ENCODE measurements at regions not wholly inside any gene's neighbourhood (a gene's known extent, or its start where the extent isn't known, plus 50 kb on each side); places are given as distances from the start of the nearest gene placed in this dataset.
A peak's percentile ranks its signal among the peaks of the same experiment; 100 is the strongest.
"Not testable (repeated sequence)": the region's sequence is repeated elsewhere in the genome, so short reads cannot be mapped to it uniquely, and the experiment has no call there.

DNA sequence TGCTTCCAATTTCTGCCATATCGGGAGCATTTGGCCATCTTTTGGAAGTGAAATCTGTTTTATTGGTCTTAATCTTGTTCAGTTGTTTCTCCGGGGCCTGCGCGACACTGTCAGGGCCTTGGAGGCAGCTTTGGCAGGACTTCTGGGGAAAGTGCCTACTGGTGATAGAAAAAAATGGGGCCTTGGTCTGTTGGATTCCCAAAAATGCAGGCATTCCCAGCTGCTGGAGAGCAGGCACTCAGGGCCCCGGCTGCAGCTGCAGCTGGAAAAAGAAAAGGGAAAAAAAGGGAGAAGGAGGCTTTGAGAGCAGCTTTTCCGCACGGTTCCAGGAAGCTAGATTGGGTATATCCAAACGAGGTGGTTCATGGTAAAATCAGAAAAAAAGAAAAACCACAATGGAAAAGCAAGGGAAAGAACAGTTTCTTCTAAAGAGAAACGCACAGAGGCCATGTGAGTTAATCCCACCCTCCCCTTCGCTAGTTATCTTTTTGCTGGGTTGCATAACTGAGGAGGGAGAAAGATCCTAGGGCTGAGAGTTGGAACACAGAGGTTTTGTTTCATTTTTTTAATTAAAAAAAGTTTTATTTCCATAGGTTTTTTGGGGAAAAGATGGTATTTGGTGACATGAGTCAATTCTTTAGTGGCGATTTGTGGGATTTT, 134.7 kb upstream of the RFLNA start:
- TF ChIP-seq, protein P1, sequence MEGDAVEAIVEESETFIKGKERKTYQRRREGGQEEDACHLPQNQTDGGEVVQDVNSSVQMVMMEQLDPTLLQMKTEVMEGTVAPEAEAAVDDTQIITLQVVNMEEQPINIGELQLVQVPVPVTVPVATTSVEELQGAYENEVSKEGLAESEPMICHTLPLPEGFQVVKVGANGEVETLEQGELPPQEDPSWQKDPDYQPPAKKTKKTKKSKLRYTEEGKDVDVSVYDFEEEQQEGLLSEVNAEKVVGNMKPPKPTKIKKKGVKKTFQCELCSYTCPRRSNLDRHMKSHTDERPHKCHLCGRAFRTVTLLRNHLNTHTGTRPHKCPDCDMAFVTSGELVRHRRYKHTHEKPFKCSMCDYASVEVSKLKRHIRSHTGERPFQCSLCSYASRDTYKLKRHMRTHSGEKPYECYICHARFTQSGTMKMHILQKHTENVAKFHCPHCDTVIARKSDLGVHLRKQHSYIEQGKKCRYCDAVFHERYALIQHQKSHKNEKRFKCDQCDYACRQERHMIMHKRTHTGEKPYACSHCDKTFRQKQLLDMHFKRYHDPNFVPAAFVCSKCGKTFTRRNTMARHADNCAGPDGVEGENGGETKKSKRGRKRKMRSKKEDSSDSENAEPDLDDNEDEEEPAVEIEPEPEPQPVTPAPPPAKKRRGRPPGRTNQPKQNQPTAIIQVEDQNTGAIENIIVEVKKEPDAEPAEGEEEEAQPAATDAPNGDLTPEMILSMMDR (IDR thresholded peaks at IDR 0.05; ENCODE audit: unreplicated experiment), result no peak
- Mint-ChIP-seq H3K9me3 (ENCODE audit: unreplicated experiment) (no peaks in the 10 kb centered on the region), H3K4me3 (ENCODE audit: unreplicated experiment) (no peak overlapping the region), H3K27me3 (ENCODE audit: unreplicated experiment) (peaks cover 7% of the 10 kb centered on the region), H3K4me1 (ENCODE audit: unreplicated experiment) (peaks cover 5% of the 10 kb centered on the region), H3K36me3 (ENCODE audit: low read depth, unreplicated experiment) (peaks cover 18% of the 10 kb centered on the region), H3K27ac (ENCODE audit: unreplicated experiment) (no peak overlapping the region)
- no peak for DNase-seq (ENCODE audit: low spot score)

DNA sequence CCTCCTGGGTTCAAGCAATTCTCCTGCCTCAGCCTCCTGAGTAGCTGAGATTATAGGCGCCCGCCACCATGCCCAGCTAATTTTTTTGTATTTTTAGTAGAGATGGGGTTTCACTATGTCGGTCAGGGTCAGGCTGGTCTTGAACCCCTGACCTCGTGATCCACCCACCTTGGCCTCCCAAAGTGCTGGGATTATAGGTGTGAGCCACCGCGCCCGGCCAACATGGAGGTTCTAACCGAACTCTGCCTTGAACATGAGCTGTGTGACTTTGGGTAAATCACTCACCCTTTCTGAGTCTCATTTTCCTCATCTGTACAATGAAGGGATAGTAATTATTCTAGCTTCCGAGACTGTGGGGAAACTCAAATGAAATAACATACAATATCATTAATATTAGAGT, 133.5 kb upstream of the RFLNA start:
- H3K27me3 Mint-ChIP-seq (ENCODE audit: unreplicated experiment); H3K9me3 Mint-ChIP-seq (ENCODE audit: unreplicated experiment); H3K27ac Mint-ChIP-seq (ENCODE audit: unreplicated experiment); H3K4me1 Mint-ChIP-seq (ENCODE audit: unreplicated experiment); DNase-seq (ENCODE audit: low spot score); H3K4me3 Mint-ChIP-seq (ENCODE audit: unreplicated experiment): not testable (repeated sequence)
- peaks cover 23% of the 10 kb centered on the region for H3K36me3 Mint-ChIP-seq (ENCODE audit: low read depth, unreplicated experiment)

DNA sequence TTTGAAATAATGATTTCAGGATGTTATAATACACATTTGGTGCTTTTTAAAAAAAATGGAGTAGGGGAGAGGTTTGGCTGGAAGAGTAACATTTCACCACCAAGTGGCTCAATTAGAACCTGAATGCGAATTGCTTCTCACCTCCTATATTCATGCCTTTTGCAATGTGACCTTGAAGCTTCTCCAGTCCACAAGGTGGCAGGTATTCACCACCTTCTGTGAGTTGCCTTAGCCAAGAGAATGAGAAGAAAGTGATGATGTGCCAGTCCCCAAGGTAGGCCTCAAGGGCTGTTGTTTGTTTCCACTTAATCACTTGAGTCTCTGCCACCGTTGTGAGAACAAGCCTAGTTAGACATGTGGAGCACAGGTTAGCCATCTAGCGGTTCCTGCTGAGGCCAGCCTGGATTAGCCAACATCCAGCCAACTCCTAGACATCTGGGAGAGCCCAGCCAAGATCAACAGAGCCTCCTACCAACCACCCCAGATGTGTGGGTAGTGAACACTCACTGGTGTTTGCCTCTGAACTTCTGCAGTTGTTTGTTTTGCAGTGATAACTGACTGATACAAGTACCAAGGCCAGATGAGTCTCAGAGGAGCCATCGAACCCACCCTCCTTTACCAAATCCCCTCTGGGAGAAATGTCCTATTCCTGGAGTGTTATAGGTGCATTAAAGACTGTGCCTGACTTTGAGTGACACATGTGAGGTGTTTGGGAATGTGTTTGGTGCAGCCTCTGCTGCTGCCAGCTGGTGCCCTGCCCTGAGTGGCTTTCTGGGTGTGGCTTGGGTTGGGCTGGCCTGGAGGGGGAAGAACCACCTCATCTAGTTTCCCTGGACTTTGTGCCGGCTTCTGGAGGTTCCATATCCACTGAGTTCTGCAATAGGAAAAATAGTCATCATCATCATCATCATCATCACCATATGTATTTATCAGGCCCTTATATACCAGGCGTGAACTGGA, 132.5 kb upstream of the RFLNA start:
- Mint-ChIP-seq H3K4me3 (ENCODE audit: unreplicated experiment) (peak overlapping the region; percentile 34), H3K27ac (ENCODE audit: unreplicated experiment) (no peak overlapping the region), H3K4me1 (ENCODE audit: unreplicated experiment) (peaks cover 5% of the 10 kb centered on the region), H3K27me3 (ENCODE audit: unreplicated experiment) (peaks cover 7% of the 10 kb centered on the region), H3K36me3 (ENCODE audit: low read depth, unreplicated experiment) (peaks cover 25% of the 10 kb centered on the region), H3K9me3 (ENCODE audit: unreplicated experiment) (no peaks in the 10 kb centered on the region)
- no peak for DNase-seq (ENCODE audit: low spot score)
- TF ChIP-seq, protein P1 (IDR thresholded peaks at IDR 0.05; ENCODE audit: unreplicated experiment), result no peak

DNA sequence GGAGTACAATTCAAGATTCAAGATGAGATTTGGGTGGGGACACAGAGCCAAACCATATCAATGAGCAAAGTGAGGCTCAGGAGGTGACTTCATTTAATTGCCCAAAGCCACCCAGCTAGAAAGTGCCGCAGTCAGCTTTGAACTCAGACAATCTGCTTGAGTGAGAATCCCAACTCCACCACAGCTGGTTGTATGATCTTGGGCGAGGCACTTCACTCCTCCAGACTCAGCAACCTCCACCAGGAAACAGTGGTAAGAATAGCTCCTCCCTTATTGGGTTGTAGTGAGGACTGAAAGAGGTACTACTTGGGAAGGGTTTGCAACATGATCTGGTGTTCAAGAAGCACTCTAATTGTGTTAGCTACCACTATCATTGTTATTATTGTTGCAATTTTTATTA, 129.2 kb upstream of the RFLNA start:
- peaks cover 1% of the 10 kb centered on the region for H3K27me3 Mint-ChIP-seq (ENCODE audit: unreplicated experiment)
- H3K4me3 Mint-ChIP-seq (ENCODE audit: unreplicated experiment), result no peak overlapping the region
- H3K4me1 Mint-ChIP-seq (ENCODE audit: unreplicated experiment), result no peaks in the 10 kb centered on the region
- no peaks in the 10 kb centered on the region for H3K9me3 Mint-ChIP-seq (ENCODE audit: unreplicated experiment)
- no peak for DNase-seq (ENCODE audit: low spot score)
- TF ChIP-seq, protein P1 (IDR thresholded peaks at IDR 0.05; ENCODE audit: unreplicated experiment), result no peak
- H3K27ac Mint-ChIP-seq (ENCODE audit: unreplicated experiment), result no peak overlapping the region
- peaks cover 35% of the 10 kb centered on the region for H3K36me3 Mint-ChIP-seq (ENCODE audit: low read depth, unreplicated experiment)

DNA sequence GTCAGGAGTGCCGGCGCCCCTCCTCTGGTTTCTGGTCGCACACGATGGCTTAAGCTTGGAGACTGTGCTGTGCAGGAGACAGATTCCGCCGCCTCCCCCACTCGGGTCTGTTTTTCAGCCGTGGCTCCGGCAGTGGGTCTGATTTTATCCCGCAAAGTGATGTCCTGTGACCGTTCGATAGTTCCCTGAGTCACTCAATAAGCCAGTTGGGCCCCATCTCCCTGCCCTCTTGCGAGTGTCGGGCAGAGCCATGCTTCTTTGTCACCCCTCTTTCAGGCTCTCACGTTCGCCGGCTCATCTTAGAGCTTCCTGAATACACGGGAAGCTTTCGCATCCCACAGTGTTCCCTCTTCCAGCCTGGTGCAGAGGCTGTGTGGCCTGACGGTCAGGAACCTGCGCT, 127.8 kb upstream of the RFLNA start:
- Mint-ChIP-seq H3K27ac (ENCODE audit: unreplicated experiment) (no peak overlapping the region), H3K4me1 (ENCODE audit: unreplicated experiment) (no peaks in the 10 kb centered on the region), H3K36me3 (ENCODE audit: low read depth, unreplicated experiment) (peaks cover 35% of the 10 kb centered on the region), H3K9me3 (ENCODE audit: unreplicated experiment) (no peaks in the 10 kb centered on the region), H3K4me3 (ENCODE audit: unreplicated experiment) (no peak overlapping the region), H3K27me3 (ENCODE audit: unreplicated experiment) (peaks cover 1% of the 10 kb centered on the region)
- TF ChIP-seq, protein P1 (IDR thresholded peaks at IDR 0.05; ENCODE audit: unreplicated experiment), result no peak
- DNase-seq (ENCODE audit: low spot score), result no peak

Data from endothelial cell (in vitro differentiated cells).